BJ (cell line): ENCODE measurements at regions not wholly inside any gene's neighbourhood (a gene's known extent, or its start where the extent isn't known, plus 50 kb on each side); places are given as distances from the start of the nearest gene placed in this dataset.

Experiments
- CTCF ChIA-PET: fragments of 350-600 bp; formaldehyde crosslinking; extraction: SDS; loops from one replicate; lab custom pipeline; 2021; ENCODE audit warnings: antibody characterized with exemption, inconsistent platforms; lab: Yijun Ruan, JAX
- POLR2A ChIA-PET: fragments of 300-600 bp; sonication (Branson Sonifier 250); formaldehyde crosslinking; extraction: SDS; loops from one replicate; lab custom pipeline; 2021; ENCODE audit warnings: antibody characterized with exemption; lab: Charles Lee
- DNase-seq: peaks from one replicate; pipeline ENCODE4 v3.0.0-alpha.2; 2011; ENCODE audit warnings: low read depth
- H3K27me3 ChIP-seq: 2 replicates; pipeline ENCODE4 v1.6.0; 2011; ENCODE audit warnings: low read length; ENCODE audit not compliant: control insufficient read depth, insufficient read depth
- H3K36me3 ChIP-seq: 2 replicates; pipeline ENCODE4 v1.5.1; 2011; ENCODE audit warnings: low read length; ENCODE audit not compliant: control insufficient read depth, insufficient read depth
- H3K4me3 ChIP-seq: 2 replicates; pipeline ENCODE4 v1.5.1; 2011; ENCODE audit warnings: low read depth, mild to moderate bottlenecking, control low read depth, low read length
- TF ChIP-seq, protein P1 (sequence below): IDR thresholded peaks from 2 replicates; pipeline ENCODE4 v1.5.1; 2011; ENCODE audit warnings: low read depth, mild to moderate bottlenecking, control low read depth, inconsistent platforms, low read length, moderate library complexity; ENCODE audit not compliant: insufficient read depth

DNA sequence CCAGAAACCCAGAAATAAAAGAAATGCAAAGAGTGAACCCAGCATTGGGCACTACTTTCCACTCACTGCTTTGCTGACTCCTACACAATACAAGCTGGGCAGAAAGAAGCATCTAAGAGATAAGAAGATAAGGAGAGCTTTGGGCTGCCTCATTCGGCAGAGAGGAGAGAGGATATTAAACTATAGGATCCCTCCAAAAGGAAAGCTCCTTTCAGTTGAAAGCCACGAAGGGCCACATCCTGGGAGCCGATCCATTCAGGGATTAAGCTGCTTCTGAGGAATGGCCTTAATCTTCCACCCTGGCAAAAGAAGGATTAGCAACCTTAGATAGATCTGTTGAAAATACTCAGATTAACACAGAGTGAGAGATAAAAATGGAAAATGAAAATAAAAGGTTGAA, 274.9 kb upstream of the PPP2R3A start:
- Histone ChIP-seq H3K4me3 (no peak overlapping the region), H3K27me3 (no peaks in the 10 kb centered on the region), H3K36me3 (no peaks in the 10 kb centered on the region)
- TF ChIP-seq, protein P1, sequence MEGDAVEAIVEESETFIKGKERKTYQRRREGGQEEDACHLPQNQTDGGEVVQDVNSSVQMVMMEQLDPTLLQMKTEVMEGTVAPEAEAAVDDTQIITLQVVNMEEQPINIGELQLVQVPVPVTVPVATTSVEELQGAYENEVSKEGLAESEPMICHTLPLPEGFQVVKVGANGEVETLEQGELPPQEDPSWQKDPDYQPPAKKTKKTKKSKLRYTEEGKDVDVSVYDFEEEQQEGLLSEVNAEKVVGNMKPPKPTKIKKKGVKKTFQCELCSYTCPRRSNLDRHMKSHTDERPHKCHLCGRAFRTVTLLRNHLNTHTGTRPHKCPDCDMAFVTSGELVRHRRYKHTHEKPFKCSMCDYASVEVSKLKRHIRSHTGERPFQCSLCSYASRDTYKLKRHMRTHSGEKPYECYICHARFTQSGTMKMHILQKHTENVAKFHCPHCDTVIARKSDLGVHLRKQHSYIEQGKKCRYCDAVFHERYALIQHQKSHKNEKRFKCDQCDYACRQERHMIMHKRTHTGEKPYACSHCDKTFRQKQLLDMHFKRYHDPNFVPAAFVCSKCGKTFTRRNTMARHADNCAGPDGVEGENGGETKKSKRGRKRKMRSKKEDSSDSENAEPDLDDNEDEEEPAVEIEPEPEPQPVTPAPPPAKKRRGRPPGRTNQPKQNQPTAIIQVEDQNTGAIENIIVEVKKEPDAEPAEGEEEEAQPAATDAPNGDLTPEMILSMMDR: no peak
- CTCF ChIA-PET: interaction anchor here (0.6 kb wide), 1 partner anchor 1174 kb away, joined by 4 read pairs; no protein-coding TSS in a partner anchor
- POLR2A ChIA-PET: no interaction called here
- DNase-seq: no peak

DNA sequence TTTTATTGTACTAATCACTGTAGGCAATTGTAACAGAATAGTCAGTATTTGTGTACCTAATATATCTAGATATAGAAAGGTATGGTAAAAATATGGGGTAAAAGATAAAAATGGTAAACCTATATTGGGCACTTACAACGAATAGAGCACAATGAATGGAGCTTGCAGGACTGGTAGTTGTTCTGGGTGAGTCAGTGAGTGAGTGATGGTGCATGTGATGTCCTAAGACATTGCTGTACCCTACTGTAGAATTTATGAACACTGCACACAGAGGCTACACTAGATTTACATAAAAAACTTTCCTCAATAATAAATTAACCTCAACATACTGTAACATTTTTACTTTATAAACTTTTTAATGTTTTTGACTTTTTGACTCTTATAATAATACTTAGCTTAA, 274.3 kb upstream of the PPP2R3A start:
- CTCF ChIA-PET: interaction anchor here (0.6 to 0.9 kb wide), 2 partner anchors 187 to 1173 kb away, joined by 4 to 5 read pairs; no protein-coding TSS in a partner anchor
- no peak overlapping the region for H3K4me3 ChIP-seq
- no peaks in the 10 kb centered on the region for H3K27me3 ChIP-seq
- POLR2A ChIA-PET: no interaction called here
- H3K36me3 ChIP-seq: no peaks in the 10 kb centered on the region
- no peak for DNase-seq
- TF ChIP-seq, protein P1: no peak

DNA sequence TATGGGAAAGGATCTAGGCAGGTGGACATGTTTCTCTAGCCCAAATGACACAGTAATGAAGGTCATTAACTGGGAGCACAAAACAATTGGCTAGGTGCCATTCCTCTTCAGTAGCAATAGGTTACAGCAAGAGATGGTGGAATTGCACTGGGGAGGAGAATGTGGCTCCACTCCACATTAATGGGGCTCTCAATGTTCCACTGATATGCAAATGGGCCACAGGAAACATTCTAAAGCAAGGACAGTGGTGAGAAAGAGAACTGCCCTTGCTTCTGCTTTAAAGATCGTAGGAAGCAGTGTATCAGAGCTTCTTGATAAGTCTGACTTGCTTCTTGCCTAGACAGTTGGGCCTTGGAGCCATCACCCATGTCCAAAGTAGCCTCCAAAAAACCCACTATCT, 271.4 kb upstream of the PPP2R3A start:
- ChIA-PET POLR2A (no interaction called here), CTCF (no interaction called here)
- Histone ChIP-seq H3K27me3 (no peaks in the 10 kb centered on the region), H3K4me3 (no peak overlapping the region), H3K36me3 (no peaks in the 10 kb centered on the region)
- no peak for DNase-seq
- TF ChIP-seq, protein P1: no peak

DNA sequence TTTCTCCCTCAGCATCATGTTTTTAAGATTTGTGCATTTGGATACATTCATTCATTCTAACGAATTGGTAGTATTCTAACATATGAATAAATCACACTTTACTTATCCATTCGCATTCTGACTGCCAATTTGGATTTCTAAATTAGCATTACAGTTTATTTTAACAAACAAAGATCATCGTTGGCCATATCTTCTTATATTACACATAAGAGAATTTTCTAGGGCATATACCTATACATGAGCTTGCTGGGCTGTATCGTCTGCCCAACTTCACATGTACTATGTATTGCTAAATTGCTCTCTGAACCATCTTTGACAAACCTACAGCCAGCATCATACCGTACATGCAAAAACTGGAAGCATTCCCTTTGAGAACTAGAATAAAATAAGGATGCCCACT, 265.8 kb upstream of the PPP2R3A start:
- DNase-seq: no peak
- Histone ChIP-seq H3K27me3 (no peaks in the 10 kb centered on the region), H3K36me3 (no peaks in the 10 kb centered on the region), H3K4me3 (no peak overlapping the region)
- CTCF ChIA-PET: no interaction called here
- POLR2A ChIA-PET: no interaction called here
- TF ChIP-seq, protein P1: no peak

DNA sequence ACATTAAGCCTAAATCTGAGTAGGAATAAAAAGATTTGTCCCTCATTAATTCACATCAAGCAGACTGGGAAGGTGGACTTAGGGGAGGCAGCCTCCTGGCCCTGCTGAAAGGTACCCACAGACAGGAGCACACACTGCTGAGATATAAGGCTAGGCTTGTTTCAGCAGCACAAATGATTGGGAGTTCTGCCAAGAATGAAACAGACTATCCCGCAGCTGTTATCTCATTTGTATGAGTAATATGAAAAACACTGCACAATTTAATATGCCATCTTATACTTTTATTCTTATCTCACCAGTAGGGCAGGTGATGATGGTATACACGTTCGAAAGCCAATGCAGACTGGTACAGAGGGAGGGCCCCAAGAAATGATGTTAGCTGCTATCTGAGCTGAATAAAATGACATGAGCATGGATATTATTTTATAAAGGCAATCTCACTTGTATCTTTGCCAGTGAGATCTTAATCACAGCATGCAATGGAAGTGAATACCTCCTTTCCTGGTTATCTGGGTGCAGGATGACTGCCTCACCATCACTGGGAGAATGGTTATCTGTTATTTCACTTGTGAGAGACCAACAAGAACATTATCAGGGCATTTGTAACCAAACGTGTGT, 258.7 kb upstream of the PPP2R3A start:
- ChIA-PET CTCF (no interaction called here), POLR2A (no interaction called here)
- TF ChIP-seq, protein P1: no peak
- Histone ChIP-seq H3K27me3 (no peaks in the 10 kb centered on the region), H3K4me3 (no peak overlapping the region), H3K36me3 (no peaks in the 10 kb centered on the region)
- DNase-seq: no peak
